ENCODE measurements at regions not wholly inside any gene's neighbourhood (a gene's known extent, or its start where the extent isn't known, plus 50 kb on each side); places are given as distances from the start of the nearest gene placed in this dataset.

GRCh38 chr1:193753038-193753756, 566.8 kb upstream of the B3GALT2 start:
- DNase-seq (ENCODE audit: low read depth), result no peak
- no peak for TF ChIP-seq CTCF (IDR thresholded peaks at IDR 0.05; ENCODE audit: low read length, missing control alignments)
- H3K4me3 ChIP-seq (replicated peaks; ENCODE audit: low read depth, low read length), result no peak overlapping the region

- no peak overlapping the region for H3K4me3 ChIP-seq (replicated peaks; ENCODE audit: low read depth, low read length)
- no peak for TF ChIP-seq CTCF (IDR thresholded peaks at IDR 0.05; ENCODE audit: low read length, missing control alignments)
- no peak for DNase-seq (ENCODE audit: low read depth)
Measured at GRCh38 chr1:193749868-193750267, 563.5 kb upstream of the B3GALT2 start.

GRCh38 chr1:193747579-193747978, 561.2 kb upstream of the B3GALT2 start:
- H3K4me3 ChIP-seq (replicated peaks; ENCODE audit: low read depth, low read length), result no peak overlapping the region
- DNase-seq (ENCODE audit: low read depth), result peak; percentile 55
- no peak for TF ChIP-seq CTCF (IDR thresholded peaks at IDR 0.05; ENCODE audit: low read length, missing control alignments)

GRCh38 chr1:193741228-193741627, 554.8 kb upstream of the B3GALT2 start:
- H3K4me3 ChIP-seq (replicated peaks; ENCODE audit: low read depth, low read length), result no peak overlapping the region
- no peak for TF ChIP-seq CTCF (IDR thresholded peaks at IDR 0.05; ENCODE audit: low read length, missing control alignments)
- DNase-seq (ENCODE audit: low read depth), result no peak

GRCh38 chr1:193740762-193741161, 554.3 kb upstream of the B3GALT2 start:
- no peak for DNase-seq (ENCODE audit: low read depth)
- H3K4me3 ChIP-seq (replicated peaks; ENCODE audit: low read depth, low read length), result no peak overlapping the region
- TF ChIP-seq CTCF (IDR thresholded peaks at IDR 0.05; ENCODE audit: low read length, missing control alignments), result no peak

- TF ChIP-seq CTCF (IDR thresholded peaks at IDR 0.05; ENCODE audit: low read length, missing control alignments), result no peak
- DNase-seq (ENCODE audit: low read depth), result no peak
- no peak overlapping the region for H3K4me3 ChIP-seq (replicated peaks; ENCODE audit: low read depth, low read length)
Measured at GRCh38 chr1:193736507-193736906, 550.1 kb upstream of the B3GALT2 start.

GRCh38 chr1:193733674-193734073, 547.3 kb upstream of the B3GALT2 start:
- DNase-seq (ENCODE audit: low read depth), result no peak
- H3K4me3 ChIP-seq (replicated peaks; ENCODE audit: low read depth, low read length), result no peak overlapping the region
- TF ChIP-seq CTCF (IDR thresholded peaks at IDR 0.05; ENCODE audit: low read length, missing control alignments), result no peak
